ENCODE measurements at regions not wholly inside any gene's neighbourhood (a gene's known extent, or its start where the extent isn't known, plus 50 kb on each side); places are given as distances from the start of the nearest gene placed in this dataset.
"Not testable (repeated sequence)": the region's sequence is repeated elsewhere in the genome, so short reads cannot be mapped to it uniquely, and the experiment has no call there.

DNA sequence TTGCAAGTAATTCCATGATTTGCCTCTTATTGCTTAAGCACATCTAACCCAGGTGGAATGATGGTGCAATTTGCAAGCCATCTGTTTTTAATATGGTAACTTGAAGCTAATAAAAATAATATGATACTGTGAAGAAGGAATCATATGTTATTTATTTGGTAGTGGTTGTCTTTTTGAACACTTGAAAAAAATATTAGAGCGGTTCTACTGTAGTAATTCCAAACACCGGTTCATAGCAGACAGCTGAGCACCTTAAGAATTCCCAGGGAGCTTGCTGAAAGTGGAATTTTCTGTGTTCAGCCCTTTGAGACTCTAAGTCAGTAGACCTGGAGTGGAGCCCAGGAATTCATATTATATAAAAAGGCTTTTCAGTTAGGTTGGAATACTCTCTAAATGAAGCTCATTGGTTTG, 687.4 kb downstream of the EDEM1 start:
- no peak for DNase-seq

DNA sequence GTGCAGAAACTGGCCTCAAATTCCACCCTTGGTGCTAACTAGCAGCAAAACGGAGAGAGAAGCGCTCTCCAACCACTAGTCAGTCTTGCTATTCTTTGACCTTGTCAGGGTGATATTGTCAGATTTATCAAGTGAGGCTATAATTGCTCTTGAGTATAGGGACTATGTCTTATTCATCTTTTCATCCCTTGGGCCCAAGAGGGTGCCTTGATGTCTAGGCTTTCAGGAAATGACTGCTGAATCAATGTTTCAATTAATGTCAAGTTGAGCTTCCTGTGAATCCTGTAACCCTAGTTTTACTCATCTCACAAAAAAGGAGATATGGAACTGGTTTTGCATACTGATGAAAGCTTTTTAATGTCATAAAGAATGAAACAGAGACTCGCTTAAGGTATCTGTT, 701.3 kb downstream of the EDEM1 start:
- DNase-seq, result no peak

DNA sequence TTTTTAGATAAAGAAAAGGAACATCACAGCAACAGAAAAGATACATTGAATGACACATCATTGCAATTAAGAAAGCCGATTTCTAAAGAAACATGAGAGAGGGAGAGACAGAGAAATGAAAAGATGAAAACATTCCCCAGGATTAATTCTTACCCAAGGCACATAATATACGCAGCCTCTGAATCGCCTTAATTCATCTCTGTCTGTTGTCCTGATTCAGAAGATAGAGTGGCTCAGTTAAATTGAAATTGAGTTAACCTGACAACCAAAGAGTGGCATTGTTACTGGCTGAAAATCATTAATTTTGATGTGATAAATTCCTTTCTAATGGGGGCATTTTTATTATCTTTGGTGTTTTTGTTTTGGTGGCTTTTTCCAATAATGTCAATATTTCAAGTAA, 701.9 kb downstream of the EDEM1 start:
- no peak for DNase-seq

DNA sequence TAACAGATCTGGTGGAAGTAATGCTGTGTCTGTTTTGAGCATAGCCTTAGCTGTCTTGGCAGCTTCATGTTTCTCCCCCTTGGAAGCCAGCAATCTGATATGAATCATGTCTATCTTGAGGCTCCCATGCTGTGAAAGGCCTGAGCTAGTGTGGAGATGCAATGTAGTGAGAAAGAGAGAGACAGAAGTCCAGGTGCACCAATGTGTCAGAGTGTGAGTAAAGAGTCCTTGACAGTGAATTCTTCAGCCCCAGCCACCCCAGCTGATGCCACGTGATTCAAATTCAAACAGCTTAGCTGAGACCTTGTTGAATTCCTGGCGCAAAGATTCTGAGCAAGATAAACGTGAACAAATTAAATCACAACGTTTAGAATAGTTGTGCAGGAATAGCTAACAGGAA, 704.2 kb downstream of the EDEM1 start:
- no peak for DNase-seq

DNA sequence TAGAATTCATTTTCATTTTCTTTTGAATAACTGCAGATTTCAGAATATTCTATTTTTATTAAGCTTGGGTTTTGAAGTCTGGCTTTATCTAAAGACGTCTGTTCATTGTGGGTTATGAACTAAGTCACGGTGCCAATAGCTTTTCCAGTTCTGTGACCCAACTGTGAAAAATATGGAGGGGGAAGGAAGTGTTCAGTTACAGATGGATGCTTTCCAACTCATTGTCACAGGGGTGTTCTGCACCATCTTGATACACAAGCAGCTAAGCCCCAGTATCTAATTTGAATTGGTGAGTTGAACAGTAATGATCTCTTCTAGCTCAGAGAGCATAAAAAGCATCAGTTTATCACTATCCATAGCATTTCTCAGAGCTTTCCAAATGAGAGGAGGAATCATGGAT, 710.6 kb downstream of the EDEM1 start:
- DNase-seq, result no peak

DNA sequence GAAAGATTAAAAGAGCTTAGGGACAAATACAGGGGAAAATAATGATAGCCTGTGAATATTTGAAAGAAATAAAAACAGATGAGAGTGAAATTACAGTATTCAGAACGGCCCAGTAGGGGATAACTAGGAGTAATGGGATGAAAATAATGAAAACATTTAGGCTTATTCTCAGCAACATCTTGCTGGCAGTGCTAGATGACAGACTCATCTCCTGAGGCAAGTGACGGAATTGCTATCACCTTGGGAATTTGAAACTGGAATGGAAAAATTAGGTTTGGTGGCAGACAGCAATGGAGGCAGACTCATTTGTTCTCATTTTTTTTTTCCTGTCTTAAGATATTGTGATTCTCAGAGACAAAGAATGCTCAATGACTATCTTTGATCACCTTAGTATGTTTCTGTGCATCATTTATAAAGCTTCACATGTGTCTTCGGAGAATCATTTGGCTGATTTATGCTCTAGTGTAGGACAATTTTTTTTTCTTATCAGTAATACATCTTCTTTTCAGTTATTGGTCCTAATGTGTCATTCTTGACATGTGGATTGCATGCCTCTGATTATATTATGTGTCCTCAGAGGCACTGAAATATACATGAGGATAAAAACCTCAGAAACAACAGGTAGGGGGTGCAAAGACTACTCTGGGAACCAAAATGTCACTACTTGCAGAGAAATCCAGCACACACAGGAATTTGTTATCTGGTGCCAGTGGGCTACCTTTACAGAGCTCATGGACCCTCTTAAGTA, 711.7 kb downstream of the EDEM1 start:
- DNase-seq, result no peak

DNA sequence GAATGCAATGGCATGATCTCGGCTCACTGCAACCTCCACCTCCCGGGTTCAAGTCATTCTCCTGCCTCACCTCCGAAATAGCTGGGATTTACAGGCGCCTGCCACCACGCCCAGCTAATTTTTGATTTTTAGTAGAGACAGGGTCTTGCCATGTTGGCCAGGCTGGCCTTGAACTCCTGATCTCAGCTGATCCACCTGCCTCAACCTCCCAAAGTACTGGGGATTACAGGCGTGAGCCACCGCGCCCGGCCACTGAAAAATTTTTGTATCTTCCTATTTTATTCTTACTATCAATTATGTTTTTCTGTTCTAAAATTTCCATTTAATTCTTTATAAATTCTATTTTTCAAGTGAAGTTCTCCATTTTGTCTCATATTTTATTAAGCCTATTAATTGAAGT, 730.4 kb downstream of the EDEM1 start:
- DNase-seq, result no peak

DNA sequence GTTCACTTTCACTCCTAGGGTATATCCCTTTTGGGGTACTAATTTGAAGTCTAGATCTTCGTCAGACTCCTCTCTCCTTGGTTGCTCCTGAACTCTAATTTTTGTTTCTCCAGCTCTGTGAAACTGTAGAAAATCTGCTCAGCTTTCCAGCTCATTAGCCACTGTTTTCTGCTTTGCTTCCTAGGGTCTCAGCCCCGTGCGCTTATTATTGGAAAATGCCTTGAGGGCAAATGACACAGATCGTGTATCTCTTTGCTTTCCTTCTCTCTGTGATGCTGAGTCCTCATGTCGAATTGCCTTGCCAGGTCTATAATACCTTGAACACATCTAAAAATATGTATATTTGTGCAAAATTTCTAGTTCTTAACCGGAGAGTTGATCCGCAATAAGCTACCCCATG, 731.1 kb downstream of the EDEM1 start:
- no peak for DNase-seq

DNA sequence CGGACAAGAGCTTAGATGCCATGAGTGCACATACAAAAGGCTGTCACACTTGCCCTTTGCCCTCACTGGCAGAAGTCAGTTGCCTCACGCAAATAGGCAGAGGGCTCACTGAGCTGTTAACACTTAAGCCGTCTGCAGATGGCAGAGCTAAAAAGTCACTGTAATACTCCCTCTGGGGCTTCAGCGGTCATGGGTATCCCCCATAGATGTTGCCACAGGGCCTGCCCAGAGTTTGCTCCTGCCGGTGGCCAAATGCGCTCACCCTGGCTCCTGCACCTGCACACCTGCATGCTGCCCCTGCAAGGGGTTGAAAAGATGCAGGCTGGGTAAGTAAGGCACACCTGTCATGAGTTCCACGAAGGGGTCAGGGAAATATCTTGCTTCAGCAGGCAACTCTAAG, 741.5 kb downstream of the EDEM1 start:
- DNase-seq, result no peak

DNA sequence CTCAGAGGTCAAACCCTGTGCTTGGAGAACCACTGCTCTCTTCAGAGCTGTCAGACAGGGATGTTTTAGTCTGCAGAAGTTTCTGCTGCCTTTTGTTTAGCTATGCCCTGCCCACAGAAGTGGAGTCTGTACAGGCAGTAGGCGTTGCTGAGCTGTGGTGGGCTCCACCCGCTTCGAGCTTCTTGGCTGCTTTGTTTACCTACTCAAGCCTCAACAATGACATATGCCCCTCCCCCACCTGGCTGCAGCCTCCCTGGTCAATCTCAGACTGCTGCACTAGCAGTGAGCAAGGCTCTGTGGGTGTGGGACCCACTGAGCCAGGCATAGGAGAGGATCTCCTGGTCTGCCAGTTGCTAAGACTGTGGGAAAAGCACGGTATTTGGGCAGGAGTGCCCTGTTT, 756.6 kb downstream of the EDEM1 start:
- DNase-seq, result not testable (repeated sequence)

DNA sequence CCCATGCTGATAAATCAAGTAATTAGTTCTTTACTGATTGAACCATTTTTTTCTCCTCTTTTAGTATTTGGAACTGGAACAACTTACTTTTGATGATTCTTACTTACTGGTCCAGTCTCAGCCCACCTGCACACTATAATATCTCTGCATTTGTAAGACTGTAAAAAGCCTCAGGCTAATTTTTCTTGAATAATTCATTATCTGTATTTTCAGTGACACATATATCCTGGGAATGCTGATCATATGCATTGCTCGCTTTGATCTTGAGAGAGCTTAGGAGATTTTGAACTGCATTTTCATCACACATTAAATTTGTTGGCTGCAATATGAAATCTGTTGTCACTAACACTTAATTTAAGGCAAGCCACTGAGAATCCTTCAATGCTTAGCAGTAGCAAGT, 760.6 kb downstream of the EDEM1 start:
- peak; percentile 8 for DNase-seq

DNA sequence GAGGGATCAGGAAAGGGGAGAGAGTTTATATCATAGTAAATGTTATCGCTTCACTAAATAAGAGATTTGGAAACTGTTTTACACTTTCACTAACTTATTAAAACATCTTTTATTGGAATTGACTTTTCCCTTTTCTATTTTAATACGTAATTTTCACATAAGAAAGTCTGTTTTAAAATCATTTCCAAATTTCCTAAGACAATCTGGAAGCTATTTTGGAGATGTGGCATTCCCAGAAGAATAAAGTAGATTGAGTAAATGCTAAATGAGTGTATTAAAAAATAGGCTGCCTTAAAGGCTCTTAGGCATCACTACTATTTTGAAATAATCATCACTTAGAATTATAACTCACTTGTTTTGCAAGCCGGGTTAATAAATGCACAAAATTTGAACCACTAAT, 763.5 kb downstream of the EDEM1 start:
- DNase-seq, result no peak

DNA sequence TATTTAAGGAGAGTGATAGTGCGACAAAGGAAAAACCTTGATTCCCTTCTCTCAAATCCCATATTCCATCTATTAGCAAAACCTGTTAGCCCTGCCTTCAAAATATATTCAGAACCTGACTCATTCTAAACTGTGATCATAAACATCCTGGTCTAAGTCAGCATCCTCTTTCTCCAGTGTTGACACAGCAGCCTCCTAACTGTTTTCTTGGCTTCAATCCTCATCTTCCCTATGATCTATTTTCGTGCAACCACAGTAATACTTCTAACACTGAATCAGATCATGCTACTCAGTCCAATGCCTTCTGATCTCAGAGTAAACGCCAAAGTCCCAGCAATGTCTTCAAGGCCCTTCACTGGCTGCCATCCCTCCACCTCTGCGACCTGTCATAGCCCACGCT, 785.1 kb downstream of the EDEM1 start:
- no peak for DNase-seq

DNA sequence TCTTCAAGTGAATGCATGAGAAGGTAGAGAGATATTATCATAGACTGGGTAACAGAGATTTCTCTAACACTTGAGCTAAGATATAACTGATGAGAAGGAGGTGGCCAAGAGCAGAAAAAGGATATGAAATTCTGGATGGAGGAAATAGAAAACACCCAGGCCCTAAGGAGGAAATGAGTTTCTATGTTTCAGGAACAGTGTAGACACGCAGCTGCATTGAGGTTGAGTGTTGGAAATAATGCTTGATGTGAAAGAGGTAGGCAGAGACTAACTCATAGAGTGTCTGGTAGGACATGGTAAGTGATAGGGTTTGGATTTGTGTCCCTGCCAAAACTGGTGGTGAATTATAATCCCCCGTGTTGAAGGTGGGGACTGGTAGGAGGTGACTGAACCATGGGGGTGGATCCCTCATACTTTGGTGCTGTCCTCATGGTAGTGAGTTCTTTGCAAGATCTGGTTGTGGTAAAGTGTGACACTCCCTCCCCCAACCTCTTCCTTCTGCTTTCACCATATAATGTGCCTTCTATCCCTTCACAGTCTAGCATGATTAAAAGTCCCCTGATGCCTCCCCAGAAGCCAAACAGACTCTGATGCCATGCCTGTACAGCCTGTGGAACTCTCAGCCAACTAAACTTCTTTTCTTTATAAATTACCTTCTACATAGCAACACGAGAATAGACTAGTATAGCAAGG, 787.3 kb downstream of the EDEM1 start:
- peak; percentile 47 for DNase-seq

DNA sequence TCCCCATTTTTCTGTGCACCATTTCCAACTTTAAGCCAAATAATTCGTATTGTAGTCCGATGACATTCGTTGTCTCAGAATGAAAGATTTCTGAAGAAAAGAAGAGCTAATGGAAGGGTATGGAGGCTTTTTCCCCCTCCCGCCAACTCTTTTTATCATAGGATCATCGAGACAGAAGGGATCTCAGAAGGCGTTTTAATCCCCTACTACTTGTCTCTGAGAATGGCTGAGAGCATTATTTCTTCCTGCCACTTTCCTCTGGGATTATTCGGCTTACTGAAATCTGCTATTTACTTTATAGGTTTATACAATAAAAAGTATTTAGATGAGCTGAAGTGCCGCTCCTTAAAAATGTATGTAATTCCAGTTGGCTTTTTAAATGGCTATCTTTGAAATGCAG, 789.8 kb downstream of the EDEM1 start:
- DNase-seq, result no peak

DNA sequence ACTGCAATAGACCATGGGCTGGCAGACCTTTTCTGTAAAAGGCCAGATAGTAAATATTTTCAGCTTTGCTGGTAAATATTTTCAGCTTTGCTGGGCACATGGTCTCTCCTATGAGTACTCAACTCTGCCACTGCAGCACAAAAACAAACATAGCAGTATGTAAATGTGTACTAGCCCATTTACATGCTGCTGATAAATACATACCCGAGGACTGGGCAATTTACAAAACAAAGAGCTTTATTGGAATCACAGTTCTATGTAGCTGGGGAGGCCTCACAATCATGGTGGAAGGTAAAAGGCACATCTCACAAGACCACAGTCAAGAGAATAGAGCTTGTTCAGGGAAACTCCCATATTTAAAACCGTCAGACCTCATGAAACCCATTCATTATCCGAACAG, 793.0 kb downstream of the EDEM1 start:
- no peak for DNase-seq

DNA sequence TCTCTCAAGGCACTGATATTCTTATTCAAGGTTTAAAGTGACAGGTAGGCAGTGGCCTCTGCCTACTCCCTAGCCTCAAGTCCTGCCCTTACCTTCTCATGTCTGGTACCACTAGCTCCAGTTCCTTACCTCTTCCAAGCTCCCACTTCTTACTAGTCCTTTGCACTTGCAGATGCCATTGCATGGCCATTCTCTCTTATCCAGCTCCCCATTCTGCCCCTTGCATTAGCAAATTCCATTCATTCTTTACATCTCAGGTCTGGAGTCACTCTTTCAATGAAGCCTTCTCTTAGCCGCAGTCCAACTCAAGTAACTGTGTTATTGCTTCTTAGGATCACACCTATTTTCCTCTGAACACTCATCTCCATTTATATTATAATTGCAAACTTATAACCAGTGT, 807.1 kb downstream of the EDEM1 start:
- no peak for DNase-seq

DNA sequence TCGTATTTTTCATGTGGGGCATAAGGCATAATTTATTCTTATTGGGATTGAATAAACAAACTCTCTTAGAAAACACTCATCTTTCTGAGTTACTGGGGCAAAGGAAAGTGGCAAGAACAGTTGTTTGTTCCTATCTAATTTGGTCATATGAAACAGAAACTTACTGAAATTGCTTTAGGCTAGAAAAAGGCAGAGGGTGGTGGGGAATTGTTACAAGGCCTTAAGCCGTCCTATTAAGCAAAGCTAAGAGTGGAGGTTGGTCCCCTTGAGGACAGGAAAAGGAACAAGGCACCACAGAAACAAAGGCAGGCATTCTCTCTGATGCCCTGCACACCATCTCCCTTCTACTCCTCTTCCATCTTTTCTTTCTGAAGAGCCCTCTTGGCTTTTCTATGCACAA, 830.9 kb downstream of the EDEM1 start:
- no peak for DNase-seq

DNA sequence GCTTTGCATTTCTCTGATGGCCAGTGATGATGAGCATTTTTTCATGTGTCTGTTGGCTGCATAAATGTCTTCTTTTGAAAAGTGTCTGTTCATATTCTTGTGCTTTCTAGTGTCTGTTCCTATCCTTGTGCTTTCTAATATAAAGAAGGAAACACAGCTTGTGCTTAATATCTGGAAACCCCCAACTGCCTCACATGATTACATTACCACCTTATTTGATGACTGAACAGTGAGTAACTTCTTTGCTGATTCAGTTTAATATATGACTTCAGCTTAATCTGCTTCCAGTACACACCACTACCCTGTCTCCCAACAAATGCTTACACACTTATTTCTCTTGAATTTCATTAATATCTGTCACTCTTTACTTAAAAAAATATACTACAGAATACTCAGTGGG, 835.1 kb downstream of the EDEM1 start:
- peak; percentile 1 for DNase-seq

DNA sequence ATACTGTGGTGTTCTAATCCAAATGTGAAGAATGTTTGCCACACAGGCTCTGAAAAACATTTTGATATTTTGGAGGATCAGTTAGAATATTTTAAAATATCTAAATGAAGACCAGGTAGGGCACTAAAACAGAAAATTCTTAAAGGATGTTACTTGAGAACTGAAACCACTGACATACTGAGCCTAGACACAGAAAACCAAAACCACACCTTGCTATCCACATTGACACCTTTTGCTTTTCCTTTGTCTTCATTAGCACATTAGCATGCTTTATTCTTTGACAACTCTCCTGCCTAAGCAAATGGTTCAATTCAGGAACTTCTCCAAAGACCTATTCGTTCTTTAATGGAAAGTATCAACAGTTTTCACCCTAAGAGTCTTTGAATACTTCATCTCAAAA, 835.9 kb upstream of the GRM7 start:
- no peak for DNase-seq

DNA sequence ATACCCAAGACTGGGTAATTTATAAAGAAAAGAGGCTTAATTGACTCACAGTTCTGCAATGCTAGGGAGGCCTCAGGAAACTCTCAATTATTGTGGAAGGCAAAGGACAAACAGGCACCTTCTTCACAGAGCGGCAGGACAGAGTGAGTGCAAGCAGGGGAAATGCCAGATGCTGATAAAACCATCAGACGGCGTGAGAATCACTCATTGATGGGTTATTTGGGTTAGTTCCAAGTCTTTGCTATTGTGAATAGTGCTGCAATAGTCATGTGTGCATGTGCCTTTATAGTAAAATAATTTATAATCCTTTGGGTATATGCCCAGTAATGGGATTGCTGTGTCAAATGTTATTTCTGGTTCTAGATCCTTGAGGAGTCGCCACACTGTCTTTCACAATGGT, 830.3 kb upstream of the GRM7 start:
- DNase-seq, result not testable (repeated sequence)

DNA sequence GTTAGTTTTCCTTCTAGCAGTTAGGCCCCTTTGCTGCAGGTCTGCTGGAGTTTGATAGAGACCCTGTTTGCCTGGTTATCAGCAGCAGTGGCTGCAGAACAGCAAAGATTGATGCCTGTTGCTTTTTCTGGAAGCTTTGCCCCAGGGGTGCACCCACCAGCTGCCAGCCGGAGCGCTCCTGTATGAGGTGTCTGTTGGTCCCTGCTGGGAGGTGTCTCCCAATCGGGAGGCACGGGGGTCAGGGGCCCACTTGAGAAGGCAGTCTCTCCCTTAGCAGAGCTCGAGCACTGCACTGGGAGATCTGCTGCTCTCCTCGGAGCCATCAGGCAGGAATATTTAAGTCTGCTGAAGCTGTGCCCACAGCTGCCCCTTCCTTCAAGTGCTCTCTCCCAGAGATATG, 825.3 kb upstream of the GRM7 start:
- no peak for DNase-seq

DNA sequence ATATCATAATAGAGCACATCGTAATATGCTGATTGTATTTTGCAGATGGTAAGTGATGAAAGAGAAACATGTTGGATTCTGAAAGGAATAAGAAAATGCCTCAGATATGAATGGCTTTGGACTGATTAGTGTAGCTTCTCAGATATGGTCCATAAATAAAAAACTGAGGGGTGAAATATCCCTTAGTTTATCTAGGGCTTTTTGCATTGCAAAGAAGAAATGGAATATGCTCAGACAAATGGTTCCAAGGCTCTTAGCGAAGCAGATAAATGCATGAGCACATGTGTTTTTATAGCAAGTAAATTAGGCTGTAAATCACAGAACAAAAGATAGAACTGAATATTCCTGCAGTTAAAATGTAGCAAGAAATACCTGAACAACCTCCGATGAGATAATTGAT, 820.9 kb upstream of the GRM7 start:
- no peak for DNase-seq

DNA sequence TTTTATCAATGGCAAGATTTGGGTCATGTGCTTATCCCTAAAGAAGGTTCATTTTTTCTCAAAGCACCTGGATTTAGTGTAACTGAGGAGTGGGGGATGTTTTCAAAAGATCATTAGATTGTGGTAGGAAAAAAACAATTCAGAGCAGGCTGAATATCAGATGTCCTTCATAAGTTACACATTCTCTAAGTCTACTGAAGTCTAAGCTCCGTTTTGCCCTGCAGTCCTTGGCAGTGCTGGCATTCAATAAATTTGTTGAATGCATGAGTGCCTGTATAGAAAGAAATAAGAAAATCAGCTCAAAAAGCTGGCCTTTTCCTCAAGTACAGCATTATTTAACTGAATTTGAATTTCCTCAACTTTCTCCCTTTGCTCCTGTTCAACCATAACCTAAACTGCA, 819.0 kb upstream of the GRM7 start:
- no peak for DNase-seq

DNA sequence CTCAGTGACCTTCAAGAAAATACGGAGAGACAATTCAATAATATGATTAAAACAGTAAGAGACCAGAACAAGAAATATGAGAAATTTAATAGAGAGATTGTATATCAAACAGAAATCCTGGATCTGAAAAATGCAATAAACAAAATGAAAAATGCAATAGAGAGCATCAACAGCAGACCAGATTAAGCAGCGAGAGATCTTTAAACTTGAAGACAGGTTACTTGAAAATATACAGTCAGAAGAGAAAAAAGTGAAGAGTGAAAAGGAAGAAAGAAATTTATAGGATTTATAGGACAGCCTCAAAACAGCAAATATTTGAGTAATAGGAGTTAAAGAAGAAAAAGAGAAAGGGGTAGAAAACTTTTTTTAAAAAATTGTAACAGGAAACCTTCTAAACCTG, 813.9 kb upstream of the GRM7 start:
- DNase-seq, result no peak
